ENCODE measurements at regions not wholly inside any gene's neighbourhood (a gene's known extent, or its start where the extent isn't known, plus 50 kb on each side); places are given as distances from the start of the nearest gene placed in this dataset.
"Not testable (repeated sequence)": the region's sequence is repeated elsewhere in the genome, so short reads cannot be mapped to it uniquely, and the experiment has no call there.

- no peak for DNase-seq
Observed at GRCh38 chr2:365367-366275, 77.7 kb upstream of the ALKAL2 start.

GRCh38 chr2:363824-364470 is 76.1 kb upstream of the ALKAL2 start:
- no peak for DNase-seq

GRCh38 chr2:362924-363323 is 75.0 kb upstream of the ALKAL2 start:
- no peak for DNase-seq

GRCh38 chr2:360124-360523 is 72.2 kb upstream of the ALKAL2 start:
- DNase-seq, result no peak

GRCh38 chr2:359047-359446 is 71.2 kb upstream of the ALKAL2 start:
- no peak for DNase-seq

GRCh38 chr2:357811-358210 is 69.9 kb upstream of the ALKAL2 start:
- DNase-seq, result no peak

- DNase-seq, result not testable (repeated sequence)
Observed at GRCh38 chr2:356304-356703, 68.4 kb upstream of the ALKAL2 start.

- DNase-seq, result no peak
Observed at GRCh38 chr2:355773-356172, 67.9 kb upstream of the ALKAL2 start.

GRCh38 chr2:352696-353095 is 64.8 kb upstream of the ALKAL2 start:
- no peak for DNase-seq

- no peak for DNase-seq
Observed at GRCh38 chr2:349390-349789, 61.5 kb upstream of the ALKAL2 start.

- no peak for DNase-seq
Observed at GRCh38 chr2:348361-348916, 60.5 kb upstream of the ALKAL2 start.

GRCh38 chr2:344811-345210 is 56.9 kb upstream of the ALKAL2 start:
- no peak for DNase-seq

GRCh38 chr2:343355-343754 is 55.5 kb upstream of the ALKAL2 start:
- no peak for DNase-seq

GRCh38 chr2:341912-342311 is 54.0 kb upstream of the ALKAL2 start:
- no peak for DNase-seq

GRCh38 chr2:341017-341542 is 53.2 kb upstream of the ALKAL2 start:
- no peak for DNase-seq

Data from GF-D8 (cell line).